SK-N-SH treated with all-trans-retinoic acid at 6 μM for 48 hours (cell line): ENCODE measurements at regions not wholly inside any gene's neighbourhood (a gene's known extent, or its start where the extent isn't known, plus 50 kb on each side); places are given as distances from the start of the nearest gene placed in this dataset.

Experiments used
- ATAC-seq: fragments of 200-7000 bp; cut with Tn5 transposase; 3 replicates; pipeline ENCODE4 v1.9.1; 2020; ENCODE audit warnings: mild to moderate bottlenecking, moderate library complexity
- ISL1 ChIP-seq: fragments of 250-450 bp; sonication (Bioruptor Pico); IDR thresholded peaks from 2 replicates; pipeline ENCODE4 v2.1.2; 2022; ENCODE audit warnings: mild to moderate bottlenecking, moderate library complexity
- OSR1 ChIP-seq: fragments of 250-450 bp; sonication (Bioruptor Pico); IDR thresholded peaks from 2 replicates; pipeline ENCODE4 v1.8.0; 2022; ENCODE audit warnings: moderate library complexity, mild to moderate bottlenecking, inconsistent platforms
- PPARA ChIP-seq: fragments of 250-450 bp; sonication (Bioruptor Pico); IDR thresholded peaks from 2 replicates; pipeline ENCODE4 v1.5.0; 2020; ENCODE audit warnings: mild to moderate bottlenecking, borderline replicate concordance
- RARB ChIP-seq: fragments of 250-450 bp; sonication (Bioruptor Pico); IDR thresholded peaks from 2 replicates; pipeline ENCODE4 v1.8.0; 2021; ENCODE audit warnings: mild to moderate bottlenecking, moderate library complexity
- SNAI2 ChIP-seq: fragments of 250-450 bp; sonication (Bioruptor Pico); IDR thresholded peaks from 2 replicates; pipeline ENCODE4 v1.5.0; 2020; ENCODE audit warnings: mild to moderate bottlenecking, moderate library complexity
- TCF4 ChIP-seq: fragments of 250-450 bp; sonication (Bioruptor Pico); IDR thresholded peaks from 2 replicates; pipeline ENCODE4 v1.8.0; 2021; ENCODE audit warnings: mild to moderate bottlenecking, moderate library complexity, borderline replicate concordance
- TOX ChIP-seq: fragments of 250-450 bp; sonication (Bioruptor Pico); IDR thresholded peaks from 2 replicates; pipeline ENCODE4 v1.8.0; 2021; ENCODE audit warnings: mild to moderate bottlenecking, moderate library complexity, borderline replicate concordance
- ZC3H10 ChIP-seq: fragments of 250-450 bp; sonication (Bioruptor Pico); IDR thresholded peaks from 2 replicates; pipeline ENCODE4 v1.5.1; 2021; ENCODE audit warnings: mild to moderate bottlenecking, moderate library complexity
- ZFP3 ChIP-seq: fragments of 250-450 bp; sonication (Bioruptor Pico); IDR thresholded peaks from 2 replicates; pipeline ENCODE4 v1.5.0; 2020; ENCODE audit warnings: mild to moderate bottlenecking, moderate library complexity
- ZFP30 ChIP-seq: fragments of 450-650 bp; formaldehyde crosslinking; IDR thresholded peaks from 2 replicates; pipeline ENCODE4 v1.5.0; 2022; ENCODE audit warnings: mild to moderate bottlenecking, moderate library complexity
- ZNF8 ChIP-seq: fragments of 450-650 bp; formaldehyde crosslinking; IDR thresholded peaks from 2 replicates; pipeline ENCODE4 v1.5.0; 2020; ENCODE audit warnings: mild to moderate bottlenecking, moderate library complexity
- TF ChIP-seq, protein P1 (sequence below): fragments of 250-450 bp; sonication (Bioruptor Pico); IDR thresholded peaks from 2 replicates; pipeline ENCODE4 v1.8.0; 2020; ENCODE audit warnings: mild to moderate bottlenecking, moderate library complexity, borderline replicate concordance
- TF ChIP-seq, protein P2 (sequence below): fragments of 250-450 bp; sonication (Bioruptor Pico); IDR thresholded peaks from 2 replicates; pipeline ENCODE4 v1.5.1; 2021; ENCODE audit warnings: mild to moderate bottlenecking, moderate library complexity
- TF ChIP-seq, protein P3 (sequence below): fragments of 250-450 bp; sonication (Bioruptor Pico); IDR thresholded peaks from 2 replicates; pipeline ENCODE4 v1.5.0; 2020; ENCODE audit warnings: mild to moderate bottlenecking, moderate library complexity
- TF ChIP-seq, protein P4 (sequence below): fragments of 250-450 bp; sonication (Bioruptor Pico); IDR thresholded peaks from 2 replicates; pipeline ENCODE4 v1.8.0; 2021; ENCODE audit warnings: low read depth, mild to moderate bottlenecking, moderate library complexity, borderline replicate concordance

DNA sequence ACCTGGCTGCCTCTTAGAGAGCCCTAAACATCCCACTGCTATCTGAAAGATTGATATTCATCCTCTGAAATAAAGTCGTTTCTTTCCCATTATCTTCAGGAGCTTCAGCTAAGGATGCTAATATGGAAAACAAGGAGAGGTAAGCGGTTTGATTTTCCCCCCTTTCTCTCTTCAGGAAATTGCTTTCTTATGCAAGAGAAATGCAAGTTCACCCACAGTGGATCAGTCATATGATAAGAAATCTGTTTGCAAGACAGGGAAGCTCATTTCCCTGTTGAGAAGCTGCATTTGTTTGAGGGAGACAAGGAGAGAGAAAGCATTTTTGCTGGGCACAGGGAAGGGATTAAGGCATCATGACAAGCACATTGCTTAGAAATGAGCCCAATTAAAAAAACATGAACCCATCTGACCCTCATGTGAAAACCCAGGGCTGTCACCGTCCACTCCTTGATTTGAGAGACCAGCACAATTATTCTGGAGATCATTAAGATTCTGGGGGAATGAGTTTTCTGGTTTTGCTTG, 53.7 kb upstream of the BOD1 start (continued):
- TF ChIP-seq, protein P1, sequence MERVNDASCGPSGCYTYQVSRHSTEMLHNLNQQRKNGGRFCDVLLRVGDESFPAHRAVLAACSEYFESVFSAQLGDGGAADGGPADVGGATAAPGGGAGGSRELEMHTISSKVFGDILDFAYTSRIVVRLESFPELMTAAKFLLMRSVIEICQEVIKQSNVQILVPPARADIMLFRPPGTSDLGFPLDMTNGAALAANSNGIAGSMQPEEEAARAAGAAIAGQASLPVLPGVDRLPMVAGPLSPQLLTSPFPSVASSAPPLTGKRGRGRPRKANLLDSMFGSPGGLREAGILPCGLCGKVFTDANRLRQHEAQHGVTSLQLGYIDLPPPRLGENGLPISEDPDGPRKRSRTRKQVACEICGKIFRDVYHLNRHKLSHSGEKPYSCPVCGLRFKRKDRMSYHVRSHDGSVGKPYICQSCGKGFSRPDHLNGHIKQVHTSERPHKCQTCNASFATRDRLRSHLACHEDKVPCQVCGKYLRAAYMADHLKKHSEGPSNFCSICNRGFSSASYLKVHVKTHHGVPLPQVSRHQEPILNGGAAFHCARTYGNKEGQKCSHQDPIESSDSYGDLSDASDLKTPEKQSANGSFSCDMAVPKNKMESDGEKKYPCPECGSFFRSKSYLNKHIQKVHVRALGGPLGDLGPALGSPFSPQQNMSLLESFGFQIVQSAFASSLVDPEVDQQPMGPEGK (CRISPR knock-in tag): no peak
- TF ChIP-seq, protein P2, sequence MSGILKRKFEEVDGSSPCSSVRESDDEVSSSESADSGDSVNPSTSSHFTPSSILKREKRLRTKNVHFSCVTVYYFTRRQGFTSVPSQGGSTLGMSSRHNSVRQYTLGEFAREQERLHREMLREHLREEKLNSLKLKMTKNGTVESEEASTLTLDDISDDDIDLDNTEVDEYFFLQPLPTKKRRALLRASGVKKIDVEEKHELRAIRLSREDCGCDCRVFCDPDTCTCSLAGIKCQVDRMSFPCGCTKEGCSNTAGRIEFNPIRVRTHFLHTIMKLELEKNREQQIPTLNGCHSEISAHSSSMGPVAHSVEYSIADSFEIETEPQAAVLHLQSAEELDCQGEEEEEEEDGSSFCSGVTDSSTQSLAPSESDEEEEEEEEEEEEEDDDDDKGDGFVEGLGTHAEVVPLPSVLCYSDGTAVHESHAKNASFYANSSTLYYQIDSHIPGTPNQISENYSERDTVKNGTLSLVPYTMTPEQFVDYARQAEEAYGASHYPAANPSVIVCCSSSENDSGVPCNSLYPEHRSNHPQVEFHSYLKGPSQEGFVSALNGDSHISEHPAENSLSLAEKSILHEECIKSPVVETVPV (CRISPR knock-in tag): no peak

DNA sequence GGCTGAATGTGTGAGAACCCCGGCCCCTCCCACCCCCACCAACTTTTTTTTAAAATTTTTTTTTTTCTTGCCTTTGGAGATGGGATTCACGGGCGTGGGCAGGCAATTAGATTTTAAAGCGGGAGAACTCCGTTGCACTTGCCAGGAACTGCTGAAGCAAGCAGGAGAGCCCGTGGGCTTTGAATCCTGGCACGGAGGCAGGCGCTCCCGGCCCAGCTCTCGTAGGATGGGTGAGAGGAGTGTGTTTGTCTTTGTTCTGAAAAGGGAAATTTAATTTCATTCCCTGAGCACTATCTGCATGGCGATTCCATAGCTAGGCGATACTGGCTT, 54.3 kb upstream of the BOD1 start:
- TF ChIP-seq, protein P3, sequence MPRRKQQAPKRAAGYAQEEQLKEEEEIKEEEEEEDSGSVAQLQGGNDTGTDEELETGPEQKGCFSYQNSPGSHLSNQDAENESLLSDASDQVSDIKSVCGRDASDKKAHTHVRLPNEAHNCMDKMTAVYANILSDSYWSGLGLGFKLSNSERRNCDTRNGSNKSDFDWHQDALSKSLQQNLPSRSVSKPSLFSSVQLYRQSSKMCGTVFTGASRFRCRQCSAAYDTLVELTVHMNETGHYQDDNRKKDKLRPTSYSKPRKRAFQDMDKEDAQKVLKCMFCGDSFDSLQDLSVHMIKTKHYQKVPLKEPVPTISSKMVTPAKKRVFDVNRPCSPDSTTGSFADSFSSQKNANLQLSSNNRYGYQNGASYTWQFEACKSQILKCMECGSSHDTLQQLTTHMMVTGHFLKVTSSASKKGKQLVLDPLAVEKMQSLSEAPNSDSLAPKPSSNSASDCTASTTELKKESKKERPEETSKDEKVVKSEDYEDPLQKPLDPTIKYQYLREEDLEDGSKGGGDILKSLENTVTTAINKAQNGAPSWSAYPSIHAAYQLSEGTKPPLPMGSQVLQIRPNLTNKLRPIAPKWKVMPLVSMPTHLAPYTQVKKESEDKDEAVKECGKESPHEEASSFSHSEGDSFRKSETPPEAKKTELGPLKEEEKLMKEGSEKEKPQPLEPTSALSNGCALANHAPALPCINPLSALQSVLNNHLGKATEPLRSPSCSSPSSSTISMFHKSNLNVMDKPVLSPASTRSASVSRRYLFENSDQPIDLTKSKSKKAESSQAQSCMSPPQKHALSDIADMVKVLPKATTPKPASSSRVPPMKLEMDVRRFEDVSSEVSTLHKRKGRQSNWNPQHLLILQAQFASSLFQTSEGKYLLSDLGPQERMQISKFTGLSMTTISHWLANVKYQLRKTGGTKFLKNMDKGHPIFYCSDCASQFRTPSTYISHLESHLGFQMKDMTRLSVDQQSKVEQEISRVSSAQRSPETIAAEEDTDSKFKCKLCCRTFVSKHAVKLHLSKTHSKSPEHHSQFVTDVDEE (CRISPR knock-in tag): no peak
- TF ChIP-seq ZFP3 (CRISPR knock-in tag): no peak
- TF ChIP-seq, protein P2 (CRISPR knock-in tag): no peak
- no peak for TF ChIP-seq TOX (CRISPR knock-in tag)
- TF ChIP-seq ZFP30 (CRISPR knock-in tag): no peak
- peak; percentile 36; the same call in 1 of the 3 replicates for ATAC-seq

DNA sequence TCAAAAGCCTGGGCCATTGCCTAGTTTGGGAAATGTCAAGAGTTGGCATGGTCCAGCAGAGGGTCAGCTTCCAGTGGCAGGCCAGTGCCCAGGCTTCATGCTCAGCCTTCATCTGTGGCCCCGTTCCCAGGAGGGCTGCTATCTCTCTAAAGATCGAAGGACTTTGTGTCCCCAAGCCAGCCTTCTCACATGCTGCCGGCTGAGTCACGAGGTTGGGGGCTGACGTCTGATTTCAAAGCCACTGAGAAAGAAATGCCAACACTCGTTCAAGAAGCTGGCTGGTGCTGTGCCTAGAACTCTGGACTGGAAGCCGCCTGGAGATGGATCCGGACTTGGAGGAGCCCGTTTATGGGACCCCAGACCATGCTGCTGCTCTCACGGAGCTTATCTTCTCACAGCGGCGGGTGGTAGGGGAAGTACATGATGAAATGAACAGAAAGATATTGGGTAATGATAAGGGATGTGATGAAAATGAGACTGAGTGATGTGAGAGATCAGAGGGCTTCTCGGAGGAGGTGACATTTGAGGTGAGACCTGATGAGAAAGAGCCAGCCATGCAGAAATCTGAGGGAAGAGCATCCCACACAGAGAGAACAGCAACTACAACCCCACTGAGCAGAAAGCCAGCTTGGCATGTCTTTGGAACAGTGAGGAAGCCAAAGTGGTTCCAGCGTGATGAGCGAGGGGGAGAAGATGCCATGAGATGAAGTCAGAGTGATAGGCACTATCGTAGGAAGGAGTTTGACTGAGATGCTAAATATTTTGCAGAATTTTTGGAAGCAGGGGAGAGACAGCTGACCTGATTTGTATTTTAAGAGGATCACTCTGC, 54.9 kb upstream of the BOD1 start:
- ATAC-seq: peak; percentile 39; the same call in 2 of the 3 replicates

DNA sequence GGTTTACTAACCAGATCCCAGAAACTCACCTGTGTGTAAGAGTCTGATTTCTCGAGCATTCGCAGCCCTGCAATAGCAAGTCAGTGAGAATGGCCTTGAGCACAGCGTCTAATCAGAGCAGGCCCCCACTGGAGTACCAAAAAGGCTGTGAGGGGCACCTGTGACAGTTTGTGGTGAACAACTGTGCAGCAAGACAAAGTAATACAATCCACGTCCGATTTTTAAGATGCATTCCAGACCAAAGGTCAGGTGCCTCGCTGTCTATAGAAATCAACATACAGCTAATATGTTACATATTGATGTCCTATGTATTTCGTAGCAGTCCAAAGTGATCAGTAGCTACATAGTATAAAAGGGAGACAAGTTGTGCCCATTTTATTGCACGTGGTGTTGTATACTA, 55.7 kb upstream of the BOD1 start:
- no peak for ATAC-seq
- TF ChIP-seq, protein P3 (CRISPR knock-in tag): no peak
- TF ChIP-seq PPARA (CRISPR knock-in tag) (no peak), ISL1 (CRISPR knock-in tag) (no peak), OSR1 (CRISPR knock-in tag) (no peak), RARB (no peak), TCF4 (CRISPR knock-in tag) (no peak), ZNF8 (CRISPR knock-in tag) (no peak), ZFP30 (CRISPR knock-in tag) (no peak)

More for the DNA sequence above, 54.9 kb upstream of the BOD1 start:
- TF ChIP-seq SNAI2 (peak; percentile 51; the same call in 1 of the 2 replicates), ZC3H10 (CRISPR knock-in tag) (no peak), ISL1 (CRISPR knock-in tag) (no peak)
- TF ChIP-seq, protein P4, sequence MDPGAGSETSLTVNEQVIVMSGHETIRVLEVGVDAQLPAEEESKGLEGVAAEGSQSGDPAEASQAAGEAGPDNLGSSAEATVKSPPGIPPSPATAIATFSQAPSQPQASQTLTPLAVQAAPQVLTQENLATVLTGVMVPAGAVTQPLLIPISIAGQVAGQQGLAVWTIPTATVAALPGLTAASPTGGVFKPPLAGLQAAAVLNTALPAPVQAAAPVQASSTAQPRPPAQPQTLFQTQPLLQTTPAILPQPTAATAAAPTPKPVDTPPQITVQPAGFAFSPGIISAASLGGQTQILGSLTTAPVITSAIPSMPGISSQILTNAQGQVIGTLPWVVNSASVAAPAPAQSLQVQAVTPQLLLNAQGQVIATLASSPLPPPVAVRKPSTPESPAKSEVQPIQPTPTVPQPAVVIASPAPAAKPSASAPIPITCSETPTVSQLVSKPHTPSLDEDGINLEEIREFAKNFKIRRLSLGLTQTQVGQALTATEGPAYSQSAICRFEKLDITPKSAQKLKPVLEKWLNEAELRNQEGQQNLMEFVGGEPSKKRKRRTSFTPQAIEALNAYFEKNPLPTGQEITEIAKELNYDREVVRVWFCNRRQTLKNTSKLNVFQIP (CRISPR knock-in tag): no peak
- TF ChIP-seq, protein P3 (CRISPR knock-in tag): peak; percentile 80; the same call in 1 of the 2 replicates
